NOMO-1 treated with DMSO at 0.1 percent for 48 hours (cell line): ENCODE measurements at regions not wholly inside any gene's neighbourhood (a gene's known extent, or its start where the extent isn't known, plus 50 kb on each side); places are given as distances from the start of the nearest gene placed in this dataset.
A peak's percentile ranks its signal among the peaks of the same experiment; 100 is the strongest.
"Not testable (repeated sequence)": the region's sequence is repeated elsewhere in the genome, so short reads cannot be mapped to it uniquely, and the experiment has no call there.

Experiments used
- DNase-seq: peaks from one replicate; lab custom pipeline; 2025; ENCODE audit not compliant: unreplicated experiment; lab: John Stamatoyannopoulos, UW

DNA sequence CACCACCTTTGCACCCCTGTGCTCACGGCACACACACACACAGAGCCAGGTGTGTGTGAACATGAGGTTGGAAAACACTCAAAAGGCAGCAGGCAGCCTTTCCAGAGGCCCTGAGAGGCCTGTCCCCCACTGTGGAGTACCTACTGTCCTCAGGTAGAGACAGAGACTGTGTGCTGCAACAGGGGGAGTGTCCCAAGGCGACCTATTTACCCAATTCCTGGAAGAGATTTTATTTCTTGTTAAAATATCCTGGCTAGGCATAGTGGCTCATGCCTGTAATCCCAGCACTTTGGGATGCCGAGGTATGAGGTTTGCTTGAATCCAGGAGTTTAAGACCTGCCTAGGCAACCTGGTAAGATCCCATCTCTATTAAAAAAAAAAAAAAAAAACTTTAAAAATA lies 108.5 kb downstream of the COPRS start:
- DNase-seq = no peak

DNA sequence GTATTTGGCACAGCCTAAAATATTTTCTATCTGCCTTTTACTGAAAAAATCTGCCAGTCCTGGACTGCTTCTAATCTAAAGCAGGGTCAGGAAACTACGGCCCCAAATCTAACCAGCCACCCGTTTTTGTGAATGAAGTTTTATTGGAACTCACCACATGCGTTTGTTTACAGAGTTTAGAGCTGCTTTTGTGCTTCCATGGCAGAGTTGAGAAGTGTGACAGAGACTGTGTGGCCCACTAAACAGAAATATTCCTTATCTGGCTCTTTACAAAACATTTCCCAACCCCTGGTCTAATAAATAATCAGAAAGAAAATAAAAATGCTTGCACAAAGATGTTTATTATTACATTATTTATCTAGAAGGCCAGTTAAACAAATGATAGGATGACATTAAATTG lies 110.2 kb downstream of the COPRS start:
- DNase-seq = no peak

DNA sequence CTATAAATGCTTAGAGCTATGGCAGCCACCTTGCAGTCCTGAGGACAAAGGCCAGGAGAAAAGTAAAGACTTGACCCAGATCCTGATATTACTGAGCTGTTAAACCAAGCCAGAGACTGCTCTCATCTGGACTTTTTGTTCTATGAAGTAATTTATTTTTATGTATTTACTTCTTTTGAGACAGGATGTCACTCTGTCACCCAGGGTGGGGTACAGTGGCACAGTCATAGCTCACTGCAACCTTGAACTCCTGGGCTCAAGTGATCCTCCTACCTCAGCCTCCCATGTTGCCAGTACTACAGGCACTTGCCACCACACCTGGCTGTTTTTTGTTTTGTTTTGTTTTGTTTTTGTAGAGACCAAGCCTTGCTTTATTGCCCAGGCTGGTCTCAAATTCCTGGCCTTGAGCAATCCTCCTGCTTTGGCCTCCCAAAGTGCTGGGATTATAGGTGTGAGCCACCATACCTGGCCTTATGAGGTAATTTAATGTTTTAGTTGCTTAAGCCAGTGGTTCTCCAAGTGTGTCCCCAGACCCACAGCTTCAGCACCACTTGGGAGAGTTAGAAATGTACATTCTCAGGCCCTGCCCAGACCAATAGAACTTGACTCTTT lies 112.1 kb downstream of the COPRS start:
- no peak for DNase-seq

DNA sequence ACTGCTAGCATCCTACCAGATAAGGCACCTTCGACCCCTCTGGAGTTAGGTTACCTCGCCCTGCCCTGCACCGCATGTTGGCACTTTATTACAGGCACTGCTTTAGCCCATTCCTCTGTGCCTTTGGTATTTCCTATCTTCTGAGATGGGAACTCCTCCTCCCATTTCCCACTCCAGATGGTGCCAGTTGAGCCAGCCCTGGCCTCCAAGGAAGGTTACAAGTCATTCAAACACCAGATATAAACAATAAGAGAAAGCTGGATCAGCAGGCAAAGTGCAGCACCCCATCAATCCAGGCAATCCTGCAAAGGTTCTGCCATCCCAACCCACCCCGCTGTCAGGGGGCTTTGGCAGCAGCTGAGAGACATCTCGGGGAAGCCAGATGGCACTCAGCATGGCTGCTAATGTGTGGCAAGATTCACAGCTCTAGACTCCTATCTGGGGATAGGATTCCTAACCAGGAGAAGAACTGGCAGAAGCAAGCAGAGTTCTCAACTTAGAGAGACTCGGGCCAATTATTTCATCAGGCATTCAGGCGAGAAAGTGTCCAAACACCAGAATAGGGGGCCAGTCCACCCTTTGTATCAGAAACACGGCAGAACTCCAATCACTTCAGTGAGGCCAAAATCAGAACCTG lies 113.0 kb downstream of the COPRS start:
- no peak for DNase-seq

DNA sequence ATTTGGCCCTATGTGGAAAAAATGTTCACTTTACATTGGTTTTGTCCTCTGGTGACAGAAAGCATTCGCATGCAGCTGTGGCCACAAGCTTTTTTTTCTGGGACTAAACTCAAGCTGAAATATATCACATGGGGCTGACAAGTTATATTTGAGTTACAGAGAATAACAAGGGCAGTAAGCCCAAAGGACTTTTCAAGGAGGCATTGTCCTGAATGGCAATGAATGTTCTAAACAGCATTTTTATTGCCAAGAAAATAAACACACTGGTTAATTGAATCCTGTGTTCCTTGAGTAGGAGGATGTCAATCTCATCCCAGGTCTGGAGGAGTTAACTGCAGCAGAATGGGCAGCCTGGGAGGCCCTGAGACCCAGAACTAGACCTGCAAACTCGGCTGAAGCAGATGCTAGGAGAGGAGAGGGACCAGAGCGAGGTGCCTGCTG lies 114.5 kb downstream of the COPRS start:
- no peak for DNase-seq

DNA sequence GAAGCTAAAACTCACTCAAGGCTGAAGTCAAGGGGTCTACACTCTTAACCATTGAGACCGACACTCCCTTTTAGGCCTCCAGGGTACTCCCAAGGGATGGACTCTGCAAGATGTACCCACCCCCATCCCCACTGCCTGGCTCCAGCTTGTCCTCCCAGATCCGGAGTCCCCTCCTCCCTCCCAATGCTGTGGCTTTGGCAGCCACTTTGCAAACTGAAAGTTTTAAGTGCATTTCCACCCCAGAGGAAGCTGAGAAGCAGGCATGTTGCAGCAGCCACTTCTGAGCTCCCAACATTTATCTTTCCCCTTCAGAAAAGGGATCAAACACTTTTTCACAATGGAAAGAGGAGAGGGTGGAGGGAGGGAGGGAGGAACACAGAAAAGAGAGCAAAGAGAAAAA lies 115.2 kb downstream of the COPRS start:
- no peak for DNase-seq

DNA sequence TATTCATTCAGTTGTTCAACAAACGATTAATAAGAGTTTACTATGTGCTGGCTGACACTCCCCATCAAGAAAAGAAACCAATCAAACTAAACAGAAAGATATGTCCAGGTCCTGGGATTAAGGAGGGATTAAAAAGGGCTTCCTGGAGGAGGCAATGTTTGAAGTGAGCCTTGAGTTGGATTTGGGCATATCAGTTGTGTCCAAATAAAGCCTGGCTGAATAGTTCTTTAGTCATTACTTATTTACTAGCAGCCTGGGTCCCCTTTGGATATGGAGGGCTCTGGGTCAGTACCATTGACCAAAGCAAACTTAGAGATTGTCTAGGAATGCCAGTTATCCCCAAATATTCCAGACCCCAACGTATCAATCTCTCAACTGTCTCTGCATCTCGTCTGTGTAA lies 117.7 kb downstream of the COPRS start:
- no peak for DNase-seq

DNA sequence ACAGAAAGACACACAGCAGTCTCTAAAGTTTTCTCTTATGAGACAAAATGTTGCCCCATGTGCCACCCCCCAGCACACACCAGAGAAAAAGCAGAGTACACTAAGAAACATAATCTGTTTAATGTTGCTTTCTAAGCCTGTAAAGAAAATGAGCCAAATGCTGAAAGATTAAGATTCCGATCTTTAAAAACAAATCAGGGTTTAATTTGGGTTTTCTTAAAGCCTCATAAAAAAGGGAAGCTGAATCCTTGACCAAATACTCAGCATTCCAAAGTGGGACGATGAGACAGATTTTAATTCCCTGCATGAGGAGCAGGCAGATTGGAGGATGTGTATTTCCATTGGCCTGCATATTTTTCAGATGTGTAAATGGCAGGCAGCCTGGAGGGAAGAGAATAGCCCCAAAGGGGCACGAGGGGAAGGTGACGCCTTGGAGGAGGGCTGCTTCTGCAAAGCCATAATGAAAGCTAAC lies 118.4 kb downstream of the COPRS start:
- DNase-seq = no peak

DNA sequence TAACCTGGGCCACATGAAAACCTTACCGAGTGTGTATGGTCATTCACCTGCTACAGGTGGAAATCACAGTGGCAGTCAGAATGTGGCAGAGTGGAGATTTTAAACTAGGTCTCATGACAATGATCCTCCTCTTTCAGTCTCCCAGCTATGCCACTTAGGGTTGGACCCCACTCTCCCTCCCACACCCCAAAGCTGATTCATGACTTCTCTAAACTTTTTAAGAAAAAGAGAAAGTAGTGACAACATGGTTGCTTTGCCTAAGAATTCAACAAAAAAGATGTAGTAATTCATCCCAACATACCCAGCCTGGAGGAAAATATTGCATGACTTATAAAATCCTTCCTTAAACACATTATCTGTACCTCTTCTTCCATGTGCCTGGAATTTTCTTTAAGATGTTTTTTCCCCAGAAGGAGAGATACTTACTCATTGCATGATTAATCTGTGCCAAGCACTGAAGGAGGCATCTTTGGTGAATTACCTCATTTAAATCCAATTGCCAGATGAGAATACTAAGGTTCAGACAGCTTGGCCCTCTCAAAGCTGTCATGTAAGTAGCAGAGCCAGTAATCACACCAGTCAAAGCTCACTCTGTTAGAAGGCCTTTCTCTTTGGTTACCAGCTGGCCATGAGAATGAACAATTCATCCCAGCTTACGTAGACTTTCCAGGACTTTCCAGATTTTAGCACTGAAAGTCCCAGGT lies 119.9 kb downstream of the COPRS start:
- no peak for DNase-seq

DNA sequence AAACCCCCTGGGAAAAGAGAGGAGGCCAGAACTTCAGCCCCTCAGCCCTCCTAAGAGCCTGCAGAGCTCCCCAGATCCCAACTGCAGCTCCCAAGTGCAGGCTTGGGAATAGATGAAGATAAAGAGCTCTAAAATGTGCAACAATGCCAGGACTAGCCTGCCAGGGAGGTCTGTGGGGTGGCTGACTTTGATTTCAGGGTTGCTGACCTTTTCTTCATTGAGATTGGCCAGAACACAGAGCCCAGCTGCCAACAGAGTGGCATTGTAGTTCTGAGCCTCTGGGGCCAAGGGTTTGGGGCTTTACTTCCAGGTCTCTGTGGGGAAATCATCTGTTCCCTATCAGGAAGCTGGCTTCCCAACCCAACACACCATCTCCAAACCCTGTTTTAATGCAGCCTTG lies 120.6 kb downstream of the COPRS start:
- DNase-seq = no peak

DNA sequence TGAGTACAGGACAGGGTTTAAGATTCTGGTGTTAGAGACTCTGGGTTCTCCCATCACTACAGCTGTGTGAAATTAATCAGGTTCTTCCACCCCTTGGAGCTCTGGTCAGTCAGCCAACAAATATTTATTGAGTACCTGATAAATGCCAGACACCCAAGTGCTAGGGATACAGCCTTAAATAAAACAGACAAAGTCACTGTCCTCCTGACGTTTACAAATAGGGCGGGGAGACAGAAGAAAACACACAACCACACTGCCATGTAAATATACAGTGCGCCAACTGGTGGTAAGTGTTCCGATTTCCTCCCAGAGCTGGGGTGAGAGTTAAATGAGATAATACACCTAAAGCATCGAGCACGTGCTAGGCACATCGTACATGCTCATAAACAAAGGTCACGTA lies 121.0 kb downstream of the COPRS start:
- no peak for DNase-seq

DNA sequence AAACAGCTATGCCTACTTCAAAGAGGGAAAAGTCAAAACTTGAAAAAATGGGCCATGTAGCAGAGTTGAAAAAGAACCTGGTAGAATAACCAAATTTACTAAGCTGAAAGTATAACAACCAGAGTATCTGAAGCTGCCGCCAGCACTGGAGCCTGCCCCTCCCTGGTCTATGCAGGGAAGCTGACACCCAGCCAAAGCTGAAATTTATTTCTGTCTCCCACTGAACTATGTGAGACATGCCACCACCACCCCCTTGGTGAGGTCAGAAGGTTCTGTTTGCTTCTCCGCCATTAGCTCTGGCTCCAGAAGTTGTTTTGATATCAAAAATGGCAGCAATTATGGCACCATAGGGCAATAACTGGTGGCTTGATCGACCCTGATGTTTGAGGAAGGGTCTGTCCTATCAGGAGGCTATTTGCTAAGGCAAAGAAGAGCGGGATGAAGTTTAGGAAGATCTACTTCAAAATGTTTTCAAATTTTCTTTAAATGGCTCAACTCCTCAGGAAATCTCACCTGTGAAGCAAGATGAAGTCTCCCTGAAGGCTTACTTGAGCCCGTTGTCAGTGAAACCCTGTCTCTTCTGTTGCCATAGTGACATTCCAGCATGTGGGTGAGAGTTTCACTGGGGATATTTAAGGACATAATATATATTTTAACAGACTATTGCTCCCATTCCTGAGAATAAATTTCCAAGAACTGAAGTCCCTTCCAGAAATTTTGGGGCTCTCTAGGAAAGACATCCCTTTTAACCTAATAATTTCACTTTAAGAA lies 122.0 kb downstream of the COPRS start:
- no peak for DNase-seq

DNA sequence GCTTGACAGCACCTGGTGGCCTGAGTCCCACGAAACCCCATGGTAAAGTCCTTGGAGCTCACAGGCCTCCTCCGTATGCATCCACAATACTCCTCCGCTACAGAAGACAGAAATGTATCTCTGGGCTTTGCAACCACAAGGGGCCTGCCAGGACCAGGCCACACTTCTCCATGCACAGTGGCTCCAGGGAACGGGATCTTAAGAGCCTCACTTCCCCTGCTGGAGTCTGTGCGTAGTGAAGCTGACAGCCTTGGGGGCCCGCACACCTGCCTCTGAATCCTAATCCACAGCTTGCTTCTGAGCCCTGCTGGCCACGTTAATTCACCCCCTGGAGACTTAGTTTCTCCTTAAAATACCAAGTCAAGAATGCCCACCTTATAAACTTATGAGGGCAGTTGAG lies 125.7 kb downstream of the COPRS start:
- DNase-seq = no peak

DNA sequence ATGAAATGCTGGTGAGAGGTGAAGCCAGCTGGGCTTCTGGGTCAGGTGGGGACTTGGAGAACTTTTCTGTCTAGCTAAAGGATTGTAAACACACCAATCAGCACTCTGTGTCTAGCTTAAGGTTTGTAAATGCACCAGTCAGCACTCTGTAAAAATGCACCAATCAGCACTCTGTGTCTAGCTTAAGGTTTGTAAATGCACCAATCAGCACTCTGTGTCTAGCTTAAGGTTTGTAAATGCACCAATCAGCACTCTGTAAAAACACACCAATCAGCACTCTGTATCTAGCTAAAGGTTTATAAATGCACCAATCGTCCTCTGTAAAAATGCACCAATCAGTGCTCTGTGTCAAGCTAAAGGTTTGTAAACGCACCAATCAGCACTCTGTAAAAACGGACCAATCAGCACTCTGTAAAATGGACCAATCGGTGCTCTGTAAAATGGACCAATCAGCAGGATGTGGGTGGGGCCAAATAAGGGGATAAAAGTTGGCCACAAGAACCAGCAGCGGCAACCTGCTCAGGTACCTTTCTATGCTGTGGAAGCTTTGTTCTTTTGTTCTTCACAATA lies 127.4 kb downstream of the COPRS start:
- not testable (repeated sequence) for DNase-seq

DNA sequence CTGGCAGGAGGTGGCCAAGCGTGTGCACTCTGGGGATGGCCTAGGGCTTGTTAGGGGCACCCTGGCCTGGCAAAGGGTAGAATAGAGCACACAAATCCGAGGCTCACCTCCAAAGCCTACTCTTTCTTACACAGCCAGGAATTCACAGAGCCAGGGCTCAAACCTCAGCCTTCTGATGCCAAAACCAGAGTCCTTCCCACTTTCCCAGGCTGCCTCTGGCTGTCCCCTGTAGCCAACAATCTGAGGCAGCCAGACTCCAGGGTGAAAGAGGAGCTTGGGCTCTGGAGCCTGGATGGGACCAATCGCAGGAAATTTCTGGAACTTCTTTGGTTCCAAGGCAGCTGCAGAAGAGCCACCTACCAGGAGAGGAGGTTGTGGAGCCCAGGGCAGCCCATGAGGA lies 127.9 kb downstream of the COPRS start:
- no peak for DNase-seq

DNA sequence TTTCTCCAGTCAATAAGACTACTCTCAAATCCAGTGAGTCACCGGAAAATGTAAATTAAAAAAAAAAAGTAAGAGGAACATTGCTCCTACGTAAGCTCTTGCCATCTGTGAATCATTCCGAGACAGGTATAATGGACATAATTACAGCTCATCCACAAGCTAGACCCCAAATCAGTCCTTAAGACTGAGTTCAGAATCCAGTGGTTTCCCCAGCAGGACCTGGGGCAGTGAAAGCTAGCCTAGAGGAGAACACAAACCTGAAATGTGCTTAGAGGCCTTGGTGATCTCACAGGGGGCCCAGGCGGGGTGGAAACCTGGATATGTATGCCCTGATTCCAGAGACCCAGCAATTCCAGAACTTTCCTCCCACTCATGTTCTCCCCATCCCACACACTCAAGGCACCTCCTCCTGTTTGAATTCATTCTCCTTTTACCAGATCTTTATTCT lies 132.0 kb downstream of the COPRS start:
- peak; percentile 10 for DNase-seq

DNA sequence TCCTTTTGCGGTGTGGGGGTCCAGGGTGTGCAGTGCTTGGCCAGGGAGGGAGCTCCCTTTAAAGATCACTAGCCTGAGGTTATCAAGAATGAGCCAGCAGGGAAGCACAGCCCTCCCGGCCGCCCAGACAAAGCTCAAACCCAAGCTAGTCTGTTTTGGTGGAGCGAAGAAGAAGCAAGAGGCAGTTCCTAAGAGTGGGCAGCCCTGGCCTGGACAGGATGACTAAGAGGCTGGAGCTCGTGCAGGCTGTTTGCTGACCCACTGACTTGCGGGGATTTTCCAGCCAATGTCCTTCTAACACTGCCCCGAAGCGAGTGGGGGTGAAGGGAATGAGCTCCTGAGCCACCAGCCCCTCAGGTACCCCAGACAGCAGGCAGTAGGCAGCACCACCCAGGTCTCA lies 134.4 kb downstream of the COPRS start:
- DNase-seq = no peak

DNA sequence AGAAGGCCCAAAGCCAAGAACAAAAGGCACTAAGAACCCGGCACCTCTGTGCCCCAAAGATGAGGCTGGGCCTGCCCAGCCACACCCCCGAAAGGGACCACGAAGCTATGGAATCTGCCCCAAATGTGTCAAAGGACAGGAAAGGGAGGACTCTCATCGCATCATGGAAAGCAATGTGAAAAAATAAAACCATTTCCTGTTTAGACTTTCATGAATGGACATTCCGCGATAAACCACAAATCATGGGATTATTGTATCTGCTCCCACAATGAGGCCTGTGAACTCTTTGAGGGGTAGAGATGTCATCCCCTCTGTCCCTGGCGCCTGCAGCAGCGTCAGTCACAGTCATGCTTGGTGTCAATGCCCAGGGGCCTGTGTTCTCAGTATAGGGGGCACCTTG lies 135.0 kb downstream of the COPRS start:
- no peak for DNase-seq

DNA sequence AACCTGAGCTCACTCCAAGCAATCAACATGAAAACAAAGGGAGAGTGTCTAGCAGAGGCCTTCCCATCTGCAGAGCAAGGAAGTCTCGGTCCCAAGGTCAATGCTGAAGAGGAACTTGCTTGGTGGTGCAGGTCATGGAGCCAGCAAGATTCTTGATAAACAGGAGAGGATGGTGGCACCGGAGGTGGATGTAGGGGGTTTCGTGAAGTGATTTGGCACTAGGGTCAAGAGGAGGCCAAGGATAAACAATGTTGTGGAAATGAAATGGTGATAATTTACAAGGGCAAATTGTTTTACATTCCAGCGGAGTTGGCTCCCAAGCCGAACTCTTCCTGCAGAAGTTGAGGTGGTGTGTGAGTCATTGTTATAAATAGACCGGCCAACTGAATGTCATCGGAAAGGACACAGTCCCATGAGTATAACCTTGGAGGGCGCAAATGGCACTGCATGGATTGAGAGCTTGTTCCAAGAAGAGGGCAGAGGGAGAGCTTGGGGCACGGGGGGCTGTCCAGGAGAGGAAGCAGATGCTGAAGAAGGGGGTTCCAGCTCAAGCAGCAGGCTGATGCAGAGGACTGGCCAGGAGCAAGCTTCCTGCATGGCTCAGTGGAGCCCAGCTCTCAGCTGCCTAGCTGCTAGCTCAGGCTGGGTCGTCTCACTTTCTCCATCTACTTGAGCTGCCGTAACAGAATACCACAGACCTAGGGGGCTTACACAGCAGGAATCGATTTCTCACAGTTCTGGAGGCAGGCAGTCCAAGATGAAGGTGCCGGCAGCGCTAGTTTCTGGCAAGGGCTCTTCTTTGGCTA lies 136.6 kb downstream of the COPRS start:
- no peak for DNase-seq

DNA sequence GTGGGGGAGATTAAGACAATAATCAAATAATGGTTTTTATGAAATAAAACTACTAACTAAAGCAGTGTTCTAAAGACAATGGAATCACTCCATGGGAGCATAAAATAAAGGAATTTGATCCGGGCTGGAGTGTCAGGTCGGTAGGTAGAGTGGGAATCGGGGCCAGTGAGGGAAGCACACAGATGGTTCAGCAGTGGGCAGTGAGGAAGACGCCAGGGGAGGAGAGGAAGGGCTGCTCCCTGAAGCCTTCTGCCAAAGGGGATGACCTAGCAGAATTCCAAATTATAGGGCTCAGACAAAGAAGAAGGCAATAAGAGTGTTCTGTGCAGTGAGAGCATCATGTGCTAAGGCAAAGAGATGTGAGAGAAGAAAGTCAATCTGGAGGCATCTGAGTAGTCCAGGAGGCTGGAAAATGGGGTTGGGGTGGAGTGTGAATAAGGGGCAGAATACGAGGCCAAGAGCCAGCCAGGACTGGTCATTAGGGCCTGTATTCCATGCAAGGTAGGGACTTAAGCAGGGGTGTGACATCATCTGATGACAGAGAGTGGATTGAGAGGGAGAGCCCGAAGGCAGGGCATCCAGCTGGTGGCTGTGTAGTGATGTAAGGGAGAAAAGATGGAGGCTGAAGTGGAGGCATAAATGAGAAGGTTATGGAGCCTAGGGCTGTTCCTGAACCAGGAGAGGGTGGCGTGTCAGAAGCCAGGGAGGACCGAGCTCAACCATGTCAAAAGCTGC lies 137.6 kb downstream of the COPRS start:
- DNase-seq = no peak
